HepG2 (cell line): ENCODE measurements at regions not wholly inside any gene's neighbourhood (a gene's known extent, or its start where the extent isn't known, plus 50 kb on each side); places are given as distances from the start of the nearest gene placed in this dataset.

Experiments
- ATAC-seq: fragments of 200-7000 bp; cut with Tn5 transposase; 3 replicates; pipeline ENCODE4 v1.9.1; 2020; ENCODE audit warnings: mild to moderate bottlenecking, moderate library complexity
- BruUV-seq: library from RNA; stranded (reverse); fragments of 400-500 nt; replicated peaks from 2 replicates; lab custom pipeline; 2021; lab: Mats Ljungman, UMichigan
- CTCF ChIA-PET: fragments of 300-600 bp; formaldehyde crosslinking; extraction: SDS; loops from one replicate; lab custom pipeline; 2021; ENCODE audit warnings: low total read pairs, inconsistent platforms, low intra/inter-chr PET ratio; lab: Yijun Ruan, JAX
- POLR2A ChIA-PET: fragments of 350-600 bp; sonication (Branson Sonifier 250); formaldehyde crosslinking; loops from one replicate; lab custom pipeline; 2020; ENCODE audit warnings: antibody characterized with exemption, inconsistent platforms; lab: Yijun Ruan, JAX
- DNase-seq: peaks from one replicate; pipeline ENCODE4 v3.0.0-alpha.2; 2015; ENCODE audit warnings: low spot score
- FAIRE-seq: peaks from 3 replicates; lab custom pipeline; 2011; peaks lifted over from hg19 to GRCh38; lab: Jason Lieb, UNC
- H2AFZ ChIP-seq: one replicate; pipeline ENCODE4 v1.6.1; 2011; ENCODE audit warnings: low read length, inconsistent platforms
- H3K27ac ChIP-seq: fragments of 300-600 bp; 3 replicates; pipeline ENCODE4 v1.8.0; 2011; ENCODE audit warnings: mixed run types, mild to moderate bottlenecking, mixed read lengths, low read length, inconsistent platforms; ENCODE audit not compliant: insufficient read depth; ENCODE audit errors: extremely low read length
- H3K27me3 ChIP-seq, 2 experiments: fragments of 200-600 bp in 1 of 2; 2 replicates in 1 of 2; 3 replicates in 1 of 2; pipeline versions ENCODE4 v1.6.0 to v1.8.0; 2011; ENCODE audit warnings: low read length in 2 of 2, mild to moderate bottlenecking in 2 of 2, moderate library complexity in 2 of 2, inconsistent platforms in 1 of 2; ENCODE audit not compliant: insufficient read depth in 2 of 2, control insufficient read depth in 1 of 2
- H3K36me3 ChIP-seq, 2 experiments: fragments of 200-600 bp in 1 of 2; replicated peaks in 1 of 2; 2 replicates in 1 of 2; 3 replicates in 1 of 2; pipeline versions ENCODE4 v1.5.1 to v1.8.0; 2011; ENCODE audit warnings: low read length in 2 of 2, inconsistent platforms in 1 of 2; ENCODE audit not compliant: insufficient read depth in 2 of 2, control insufficient read depth in 1 of 2
- H3K4me1 ChIP-seq: 2 replicates; pipeline ENCODE4 v1.5.1; 2012; ENCODE audit warnings: low read length, inconsistent platforms; ENCODE audit not compliant: insufficient read depth
- H3K4me2 ChIP-seq: 2 replicates; pipeline ENCODE4 v1.6.0; 2011; ENCODE audit warnings: low read depth, low read length, inconsistent platforms
- H3K4me3 ChIP-seq, 3 experiments: fragments of 200-600 bp in 1 of 3; sonication (generic), shearing (Covaris generic) in 1 of 3; replicated peaks in 1 of 3; 2 replicates each; pipeline ENCODE4 v1.5.1; 2011 to 2016; ENCODE audit warnings: low read length in 3 of 3, inconsistent platforms in 2 of 3, low read depth in 2 of 3, mild to moderate bottlenecking in 2 of 3, control low read depth in 1 of 3, mixed read lengths in 1 of 3; ENCODE audit not compliant: insufficient read depth in 1 of 3
- H3K79me2 ChIP-seq: one replicate; pipeline ENCODE4 v1.6.1; 2011; ENCODE audit warnings: low read length, inconsistent platforms; ENCODE audit not compliant: insufficient read depth
- H3K9ac ChIP-seq: 2 replicates; pipeline ENCODE4 v1.6.0; 2011; ENCODE audit warnings: mild to moderate bottlenecking, low read depth, low read length, inconsistent platforms; ENCODE audit not compliant: insufficient read depth
- H3K9me3 ChIP-seq: 2 replicates; pipeline ENCODE4 v1.5.1; 2012; ENCODE audit warnings: mild to moderate bottlenecking, low read length
- H4K20me1 ChIP-seq: 2 replicates; pipeline ENCODE4 v1.6.0; 2011; ENCODE audit warnings: inconsistent platforms, mild to moderate bottlenecking, low read length, moderate library complexity; ENCODE audit not compliant: insufficient read depth
- AGO1 ChIP-seq: fragments of 200-400 bp; formaldehyde crosslinking; IDR thresholded peaks from 2 replicates; pipeline ENCODE4 v1.6.1; 2017; ENCODE audit warnings: mild to moderate bottlenecking, low read depth, low read length, moderate library complexity; ENCODE audit not compliant: poor library complexity, severe bottlenecking
- E2F5 ChIP-seq: sonication (generic); formaldehyde crosslinking; conservative IDR thresholded peaks from 2 replicates; pipeline ENCODE4 v1.4.0; 2020; ENCODE audit warnings: missing genetic modification reagents
- HES4 ChIP-seq: sonication (generic); formaldehyde crosslinking; IDR thresholded peaks from 2 replicates; pipeline ENCODE4 v1.9.0; 2021; ENCODE audit warnings: mild to moderate bottlenecking, missing genetic modification reagents, borderline replicate concordance
- KDM4B ChIP-seq: sonication (generic); formaldehyde crosslinking; IDR thresholded peaks from 2 replicates; pipeline ENCODE4 v1.4.0; 2020; ENCODE audit warnings: missing genetic modification reagents
- KDM5B ChIP-seq: sonication (generic); formaldehyde crosslinking; IDR thresholded peaks from 2 replicates; pipeline ENCODE4 v1.4.0; 2020; ENCODE audit warnings: missing genetic modification reagents, mild to moderate bottlenecking, borderline replicate concordance
- TFE3 ChIP-seq: IDR thresholded peaks from 2 replicates; pipeline ENCODE4 v1.6.1; 2016
- ZFP41 ChIP-seq: sonication (generic); formaldehyde crosslinking; IDR thresholded peaks from 2 replicates; pipeline ENCODE4 v1.4.0; 2020; ENCODE audit warnings: mild to moderate bottlenecking, missing genetic modification reagents, borderline replicate concordance
- ZNF232 ChIP-seq: sonication (generic); formaldehyde crosslinking; IDR thresholded peaks from 2 replicates; pipeline ENCODE4 v1.4.0; 2020; ENCODE audit warnings: missing genetic modification reagents, borderline replicate concordance
- ZNF432 ChIP-seq: sonication (generic); formaldehyde crosslinking; IDR thresholded peaks from 2 replicates; pipeline ENCODE4 v1.5.0; 2020; ENCODE audit warnings: missing genetic modification reagents, mild to moderate bottlenecking, borderline replicate concordance
- ZNF737 ChIP-seq: sonication (generic); formaldehyde crosslinking; IDR thresholded peaks from 2 replicates; pipeline ENCODE4 v1.5.0; 2020; ENCODE audit warnings: missing genetic modification reagents, mild to moderate bottlenecking, borderline replicate concordance
- WGBS: methylation state at CpG from one replicate; pipeline ENCODE4 v1.1.6; 2017; ENCODE audit warnings: low lambda C conversion rate; 5-methylcytosine and 5-hydroxymethylcytosine counted together
- in situ Hi-C: cut with HindIII; loops from 2 replicates; pipeline ENCODE4 v1.10.0; 2017; ENCODE audit warnings: low pct_unique_long_range_greater_than_20kb; ENCODE audit not compliant: extremely low pct_ligation_motif_present
- intact Hi-C: fragments of 100-400 bp; cut with micrococcal nuclease; formaldehyde crosslinking; loops from one replicate; pipeline ENCODE4 v1.10.0; 2022; ENCODE audit not compliant: unreplicated experiment

GRCh38 chr13:33746867-33747266 lies 71.1 kb upstream of the RFC3 start:
- H4K20me1 ChIP-seq = no peaks in the 10 kb centered on the region
- no peak overlapping the region for H3K4me3 ChIP-seq
- ChIA-PET CTCF (no interaction called here), POLR2A (no interaction called here)
- ATAC-seq (no peak), DNase-seq (no peak), FAIRE-seq (no peak)
- in situ Hi-C loops = no loop called here
- TF ChIP-seq AGO1 (no peak), KDM5B (no peak), HES4 (no peak), ZNF432 (CRISPR knock-in tag) (no peak), E2F5 (CRISPR knock-in tag) (no peak), TFE3 (no peak), KDM4B (CRISPR knock-in tag) (no peak), ZNF737 (CRISPR knock-in tag) (no peak), ZFP41 (CRISPR knock-in tag) (no peak), ZNF232 (CRISPR knock-in tag) (no peak)
- intact Hi-C loops = no loop called here
- no TSS peak for BruUV-seq
- H3K27me3 ChIP-seq = peaks cover 0 to 4% of the 10 kb centered on the region in 2 experiments; a peak in 1 of 5 replicates
- no peaks in the 10 kb centered on the region for H3K9me3 ChIP-seq
- no peak overlapping the region for H3K4me2 ChIP-seq
- no peak overlapping the region for H3K9ac ChIP-seq
- no peak overlapping the region for H3K27ac ChIP-seq
- WGBS = 65% methylated on average over 2 of the region's 2 CpGs
- H3K79me2 ChIP-seq = no peaks in the 10 kb centered on the region
- H2AFZ ChIP-seq = no peak overlapping the region
- H3K36me3 ChIP-seq = no peaks in the 10 kb centered on the region
- H3K4me1 ChIP-seq = no peaks in the 10 kb centered on the region
